ENCODE measurements at regions not wholly inside any gene's neighbourhood (a gene's known extent, or its start where the extent isn't known, plus 50 kb on each side); places are given as distances from the start of the nearest gene placed in this dataset.

- no peak for TF ChIP-seq CTCF (IDR thresholded peaks at IDR 0.05)
- TF ChIP-seq USF2 (CRISPR knock-in tag; IDR thresholded peaks at IDR 0.05): no peak
- TF ChIP-seq MXD4 (CRISPR knock-in tag; IDR thresholded peaks at IDR 0.05; ENCODE audit: borderline replicate concordance): no peak
- TF ChIP-seq ZNF263 (CRISPR knock-in tag; IDR thresholded peaks at IDR 0.05; ENCODE audit: low read depth): no peak
- TF ChIP-seq ZBTB21 (CRISPR knock-in tag; IDR thresholded peaks at IDR 0.05; ENCODE audit: borderline replicate concordance): no peak
- no peak for TF ChIP-seq NFYB (CRISPR knock-in tag; conservative IDR thresholded peaks at IDR 0.05; ENCODE audit: low read depth)
These were observed 98.2 kb upstream of the RPS23 start for GRCh38 chr5:82376307-82376706.
